ENCODE measurements at regions not wholly inside any gene's neighbourhood (a gene's known extent, or its start where the extent isn't known, plus 50 kb on each side); places are given as distances from the start of the nearest gene placed in this dataset.

GRCh38 chr5:5572010-5572865 lies 149.8 kb downstream of the ICE1 start:
- Histone ChIP-seq H3K4me1 (ENCODE audit: control insufficient read depth, insufficient read depth, low read length) (no peaks in the 10 kb centered on the region), H3K27me3 (ENCODE audit: control insufficient read depth, insufficient read depth, low read length) (no peaks in the 10 kb centered on the region), H3K9me3 (ENCODE audit: control insufficient read depth, insufficient read depth, low read length) (no peaks in the 10 kb centered on the region), H3K36me3 (ENCODE audit: control insufficient read depth, insufficient read depth, low read length) (no peaks in the 10 kb centered on the region), H3K4me3 (ENCODE audit: low read length) (no peak overlapping the region), H3K27ac (ENCODE audit: low read length) (no peak overlapping the region)
- WGBS (ENCODE audit: insufficient coverage) = 60% methylated on average over 29 of the region's 29 CpGs
- DNase-seq = no peak
- H3K36me3 Mint-ChIP-seq = no peaks in the 10 kb centered on the region
- H3K9me3 Mint-ChIP-seq = no peaks in the 10 kb centered on the region
- no peak overlapping the region for H3K27ac Mint-ChIP-seq
- peaks cover 4 to 14% of the 10 kb centered on the region in 2 donors for H3K27me3 Mint-ChIP-seq (ENCODE audit: low read depth in 2 of 2)
- no peaks in the 10 kb centered on the region for H3K4me1 Mint-ChIP-seq
- intact Hi-C loops (cut with micrococcal nuclease) = no loop called here
- H3K4me3 Mint-ChIP-seq = no peak overlapping the region
- TF ChIP-seq CTCF (IDR thresholded peaks at IDR 0.05) = no peak
- ATAC-seq = no peak

- H3K36me3 Mint-ChIP-seq = no peaks in the 10 kb centered on the region
- Histone ChIP-seq H3K27me3 (ENCODE audit: control insufficient read depth, insufficient read depth, low read length) (no peaks in the 10 kb centered on the region), H3K4me3 (ENCODE audit: low read length) (no peak overlapping the region), H3K36me3 (ENCODE audit: control insufficient read depth, insufficient read depth, low read length) (no peaks in the 10 kb centered on the region), H3K9me3 (ENCODE audit: control insufficient read depth, insufficient read depth, low read length) (no peaks in the 10 kb centered on the region), H3K4me1 (ENCODE audit: control insufficient read depth, insufficient read depth, low read length) (no peaks in the 10 kb centered on the region), H3K27ac (ENCODE audit: low read length) (no peak overlapping the region)
- ATAC-seq (no peak), DNase-seq (no peak)
- H3K9me3 Mint-ChIP-seq = no peaks in the 10 kb centered on the region
- H3K27ac Mint-ChIP-seq = no peak overlapping the region
- H3K4me1 Mint-ChIP-seq = no peaks in the 10 kb centered on the region
- no peak overlapping the region for H3K4me3 Mint-ChIP-seq
- WGBS (ENCODE audit: insufficient coverage) = 91% methylated on average over 8 of the region's 8 CpGs
- TF ChIP-seq CTCF (IDR thresholded peaks at IDR 0.05) = no peak
- H3K27me3 Mint-ChIP-seq (ENCODE audit: low read depth in 2 of 2) = peaks cover 4 to 14% of the 10 kb centered on the region in 2 donors
- intact Hi-C loops (cut with micrococcal nuclease) = no loop called here
These were observed 148.2 kb downstream of the ICE1 start for GRCh38 chr5:5570646-5571045.

- ATAC-seq = no peak
- 100% methylated on average over 4 of the region's 4 CpGs for WGBS (ENCODE audit: insufficient coverage)
These were observed 142.4 kb downstream of the ICE1 start for GRCh38 chr5:5564898-5565297.

More at GRCh38 chr5:5564898-5565297, 142.4 kb downstream of the ICE1 start:
- Histone ChIP-seq H3K27me3 (ENCODE audit: control insufficient read depth, insufficient read depth, low read length) (no peaks in the 10 kb centered on the region), H3K4me1 (ENCODE audit: control insufficient read depth, insufficient read depth, low read length) (no peaks in the 10 kb centered on the region), H3K4me3 (ENCODE audit: low read length) (no peak overlapping the region), H3K27ac (ENCODE audit: low read length) (no peak overlapping the region), H3K36me3 (ENCODE audit: control insufficient read depth, insufficient read depth, low read length) (no peaks in the 10 kb centered on the region), H3K9me3 (ENCODE audit: control insufficient read depth, insufficient read depth, low read length) (no peaks in the 10 kb centered on the region)
- no peak for DNase-seq
- TF ChIP-seq CTCF (IDR thresholded peaks at IDR 0.05) = no peak
- Mint-ChIP-seq H3K27me3 (ENCODE audit: low read depth in 2 of 2) (peaks cover 8 to 23% of the 10 kb centered on the region in 2 donors), H3K27ac (no peak overlapping the region), H3K36me3 (no peaks in the 10 kb centered on the region), H3K4me1 (no peaks in the 10 kb centered on the region), H3K4me3 (no peak overlapping the region), H3K9me3 (no peaks in the 10 kb centered on the region)
- intact Hi-C loops (cut with micrococcal nuclease) = no loop called here
